Large intestine (tissue), 3 donors: ENCODE measurements at regions not wholly inside any gene's neighbourhood (a gene's known extent, or its start where the extent isn't known, plus 50 kb on each side); places are given as distances from the start of the nearest gene placed in this dataset.

ENCODE experiments used
- DNase-seq, 2 donors: peaks; one replicate each; pipeline versions ENCODE4 v3.0.0 to v3.0.0-alpha.2; 2013
- H3K27ac ChIP-seq: one replicate; pipeline ENCODE4 v1.5.1; 2013; ENCODE audit warnings: low read length
- H3K27me3 ChIP-seq: 2 replicates; pipeline ENCODE4 v1.6.1; 2013; ENCODE audit warnings: low read length; ENCODE audit not compliant: control insufficient read depth, insufficient read depth
- H3K36me3 ChIP-seq: 2 replicates; pipeline ENCODE4 v1.6.1; 2013; ENCODE audit warnings: low read length; ENCODE audit not compliant: control insufficient read depth, insufficient read depth
- H3K4me1 ChIP-seq: one replicate; pipeline ENCODE4 v1.6.1; 2013; ENCODE audit warnings: low read length; ENCODE audit not compliant: control insufficient read depth, insufficient read depth
- H3K4me3 ChIP-seq: one replicate; pipeline ENCODE4 v1.5.1; 2013; ENCODE audit warnings: low read length
- H3K9me3 ChIP-seq: one replicate; pipeline ENCODE4 v1.6.1; 2013; ENCODE audit warnings: mild to moderate bottlenecking, low read depth, low read length, moderate library complexity; ENCODE audit not compliant: control insufficient read depth
- WGBS: methylation state at CpG from one replicate; pipeline ENCODE4 v1.1.5; 2013; ENCODE audit warnings: low lambda C conversion rate; ENCODE audit not compliant: insufficient coverage; 5-methylcytosine and 5-hydroxymethylcytosine counted together

DNA sequence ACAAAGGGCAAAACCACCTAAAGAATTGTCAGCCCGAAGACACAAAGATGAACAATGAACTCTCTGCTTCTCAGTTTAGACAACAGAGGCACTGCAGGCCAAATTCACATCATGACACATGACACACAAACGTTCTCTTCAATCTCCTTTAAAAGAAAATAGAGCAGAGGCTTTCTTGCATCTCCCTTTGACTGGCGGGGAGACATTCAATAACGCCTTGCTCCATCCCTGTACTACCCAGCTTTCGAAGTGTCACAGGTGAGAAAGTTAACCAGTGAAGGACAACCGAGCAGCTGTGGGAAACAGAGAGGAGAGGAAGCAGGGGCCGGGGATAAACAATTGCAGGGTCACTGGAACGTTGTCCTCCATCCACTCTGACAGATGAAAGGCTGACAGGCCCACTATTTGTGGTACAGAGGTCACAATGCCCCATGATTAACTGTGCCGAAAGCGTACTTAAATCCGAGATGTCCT lies 130.8 kb downstream of the PHLDA1 start:
- Histone ChIP-seq H3K4me3 (no peak overlapping the region), H3K9me3 (no peaks in the 10 kb centered on the region), H3K4me1 (no peaks in the 10 kb centered on the region), H3K27me3 (no peaks in the 10 kb centered on the region), H3K36me3 (no peaks in the 10 kb centered on the region), H3K27ac (no peak overlapping the region)
- no CpG with 5 or more reads among the region's 11 CpGs for WGBS
- no peak for DNase-seq

DNA sequence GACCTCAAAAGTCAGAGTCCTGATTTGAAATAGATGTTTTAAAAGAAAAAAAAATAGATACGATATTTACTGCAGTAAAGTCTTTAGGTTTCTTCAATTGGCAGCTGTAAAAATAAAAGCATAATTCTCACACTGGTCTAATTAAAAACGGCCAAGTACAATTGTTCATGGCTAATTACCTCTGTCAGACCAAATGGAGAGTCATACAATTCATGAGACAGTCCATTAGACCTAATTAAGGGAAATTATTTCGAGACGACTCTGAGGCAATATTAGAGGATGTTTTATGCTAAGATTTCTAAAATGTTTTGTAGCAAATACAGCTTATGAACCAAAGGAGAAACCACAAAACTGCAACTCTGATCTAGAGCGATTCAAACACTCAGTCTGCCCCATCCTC lies 131.3 kb downstream of the PHLDA1 start:
- DNase-seq, result no peak
- WGBS, result 100% methylated on average over 1 of the region's 5 CpGs
- no peaks in the 10 kb centered on the region for H3K36me3 ChIP-seq
- no peaks in the 10 kb centered on the region for H3K27me3 ChIP-seq
- H3K9me3 ChIP-seq, result no peaks in the 10 kb centered on the region
- no peak overlapping the region for H3K4me3 ChIP-seq
- no peak overlapping the region for H3K27ac ChIP-seq
- H3K4me1 ChIP-seq, result no peaks in the 10 kb centered on the region

DNA sequence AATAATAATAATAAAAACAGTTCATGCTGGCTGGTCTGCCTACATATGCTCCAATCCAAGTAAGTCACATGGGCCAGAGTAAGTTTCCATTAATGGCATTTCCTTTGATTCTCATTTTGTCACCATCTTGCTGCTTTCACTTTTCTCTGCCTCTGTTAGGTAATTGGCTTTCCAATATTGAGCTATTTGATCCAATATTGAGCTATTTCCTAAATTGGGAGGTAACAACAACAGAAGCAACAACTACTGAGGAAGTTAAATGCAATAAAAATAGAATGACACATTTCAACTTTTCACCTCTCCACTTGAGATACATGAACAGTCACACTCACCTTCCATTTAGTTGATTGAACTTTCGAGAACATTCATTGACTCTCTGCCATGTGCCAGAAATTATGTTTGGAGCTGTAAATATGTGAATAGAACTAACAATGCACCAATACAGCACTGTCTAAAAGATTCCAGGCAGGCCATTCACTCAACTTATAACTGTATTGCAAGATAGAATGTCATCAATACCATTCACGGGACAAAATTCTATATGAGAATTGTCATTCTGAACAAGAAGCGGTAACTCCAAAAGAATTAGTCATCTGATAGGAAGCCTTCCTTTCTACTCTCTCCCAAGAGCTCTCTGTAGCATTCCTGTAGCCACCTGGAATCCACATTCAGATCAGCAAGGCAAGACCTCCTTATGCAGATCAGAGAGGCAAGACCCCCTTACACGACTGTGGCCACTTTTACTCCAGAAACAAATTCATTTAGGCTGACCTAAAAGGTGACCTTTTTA lies 136.4 kb downstream of the PHLDA1 start:
- H3K27ac ChIP-seq, result no peak overlapping the region
- DNase-seq, result no peak
- no peak overlapping the region for H3K4me3 ChIP-seq
- H3K36me3 ChIP-seq, result no peaks in the 10 kb centered on the region
- no peaks in the 10 kb centered on the region for H3K27me3 ChIP-seq
- no peaks in the 10 kb centered on the region for H3K4me1 ChIP-seq
- WGBS, result 100% methylated on average over 2 of the region's 4 CpGs
- H3K9me3 ChIP-seq, result no peaks in the 10 kb centered on the region

DNA sequence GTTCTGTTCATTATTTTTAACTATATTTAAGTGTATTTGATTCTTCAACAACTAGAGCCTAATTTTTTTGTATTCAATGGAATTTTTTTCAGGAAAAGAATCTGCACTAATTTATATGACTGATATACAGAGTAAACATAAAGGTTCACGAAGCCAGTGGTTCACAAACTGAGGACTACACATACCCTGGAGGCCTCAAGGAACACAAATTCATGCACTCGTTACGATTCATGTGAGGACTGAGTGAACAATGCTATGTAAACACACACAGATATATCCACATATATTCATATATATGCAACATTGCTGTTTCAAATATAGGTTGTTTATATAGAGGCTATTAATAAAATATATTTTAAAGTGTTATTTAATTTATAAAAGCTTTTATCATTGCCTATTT lies 137.8 kb downstream of the PHLDA1 start:
- Histone ChIP-seq H3K4me3 (no peak overlapping the region), H3K9me3 (no peaks in the 10 kb centered on the region), H3K27me3 (no peaks in the 10 kb centered on the region), H3K27ac (no peak overlapping the region), H3K36me3 (no peaks in the 10 kb centered on the region), H3K4me1 (no peaks in the 10 kb centered on the region)
- DNase-seq, result no peak
- WGBS, result 92% methylated on average over 2 of the region's 3 CpGs

DNA sequence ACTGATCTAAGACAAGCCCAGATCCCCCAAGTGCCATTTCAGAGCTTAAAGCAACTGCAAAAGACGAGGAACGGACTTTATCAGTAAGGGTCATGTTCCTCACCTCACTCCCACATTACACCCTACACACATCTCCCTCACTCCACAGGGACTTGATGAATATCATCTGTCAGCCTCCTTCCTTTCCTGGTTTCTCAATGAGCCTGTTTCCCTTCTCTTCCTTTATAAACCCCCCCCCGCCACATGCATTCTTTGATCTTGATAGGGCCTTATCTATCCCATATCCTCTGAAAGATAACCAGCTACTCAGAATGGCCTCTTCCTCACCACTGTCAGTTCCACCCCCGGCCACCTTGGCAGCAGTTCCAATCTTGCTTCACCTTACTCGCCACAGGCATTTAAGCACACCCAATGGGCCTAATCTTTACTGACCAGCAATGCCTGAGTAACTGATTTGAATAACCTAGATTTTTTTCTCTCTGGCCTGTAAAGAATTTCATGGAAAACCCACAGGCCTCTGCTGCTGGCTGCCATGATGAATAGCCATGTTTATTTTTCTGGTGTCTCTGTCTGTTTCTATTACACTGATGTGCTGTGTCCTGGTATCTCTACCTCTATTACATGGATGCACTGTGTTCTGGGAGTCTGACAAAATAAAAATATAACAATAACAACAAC lies 138.7 kb downstream of the PHLDA1 start:
- Histone ChIP-seq H3K4me1 (no peaks in the 10 kb centered on the region), H3K27ac (no peak overlapping the region), H3K9me3 (no peaks in the 10 kb centered on the region), H3K36me3 (no peaks in the 10 kb centered on the region), H3K4me3 (no peak overlapping the region), H3K27me3 (no peaks in the 10 kb centered on the region)
- 100% methylated on average over 2 of the region's 5 CpGs for WGBS
- DNase-seq, result no peak

DNA sequence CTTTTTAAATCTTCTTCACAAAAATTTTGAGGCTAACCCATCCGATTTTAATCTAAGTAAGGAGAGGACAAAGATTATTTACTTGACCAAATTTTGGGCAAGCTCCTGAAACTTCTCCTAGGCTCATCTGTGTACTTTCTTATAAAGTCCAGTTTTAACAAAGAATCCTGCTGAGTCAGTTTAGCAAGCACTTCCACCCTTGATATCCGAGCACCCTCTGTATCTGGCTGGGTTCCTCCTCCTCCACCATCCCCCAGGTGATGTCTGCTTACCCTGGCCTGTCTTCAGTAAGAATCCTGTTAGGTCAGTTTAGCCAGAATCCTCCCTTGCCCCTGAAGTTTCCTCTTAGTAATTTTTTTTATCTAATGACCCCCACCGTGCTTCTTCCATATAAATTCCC lies 140.5 kb downstream of the PHLDA1 start:
- H3K27ac ChIP-seq, result no peak overlapping the region
- no peaks in the 10 kb centered on the region for H3K27me3 ChIP-seq
- no peak overlapping the region for H3K4me3 ChIP-seq
- no peak for DNase-seq
- 83% methylated on average over 1 of the region's 3 CpGs for WGBS
- no peaks in the 10 kb centered on the region for H3K4me1 ChIP-seq
- no peaks in the 10 kb centered on the region for H3K9me3 ChIP-seq
- no peaks in the 10 kb centered on the region for H3K36me3 ChIP-seq

DNA sequence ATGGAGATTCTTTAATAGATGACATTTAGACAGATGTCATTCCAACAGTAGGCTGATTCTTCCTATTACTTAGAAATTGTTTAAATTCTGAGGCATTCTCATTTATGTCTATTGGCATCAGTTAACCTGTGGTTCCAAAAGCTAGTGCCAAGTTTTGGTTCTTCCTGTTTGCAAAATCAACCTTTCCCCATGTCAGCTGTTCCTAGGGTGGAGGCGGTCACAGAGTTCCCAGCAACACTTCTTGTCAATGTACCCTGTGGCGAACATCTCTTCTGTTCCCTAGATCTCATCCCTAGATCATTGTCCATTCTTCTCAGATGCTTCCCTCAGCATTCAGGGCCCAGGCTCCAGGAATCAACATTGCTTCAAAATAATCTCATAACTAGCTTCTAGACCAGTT lies 140.9 kb downstream of the PHLDA1 start:
- WGBS, result no CpG with 5 or more reads among the region's 2 CpGs
- no peaks in the 10 kb centered on the region for H3K36me3 ChIP-seq
- no peaks in the 10 kb centered on the region for H3K9me3 ChIP-seq
- no peak for DNase-seq
- H3K4me1 ChIP-seq, result no peaks in the 10 kb centered on the region
- H3K4me3 ChIP-seq, result no peak overlapping the region
- H3K27ac ChIP-seq, result no peak overlapping the region
- no peaks in the 10 kb centered on the region for H3K27me3 ChIP-seq

DNA sequence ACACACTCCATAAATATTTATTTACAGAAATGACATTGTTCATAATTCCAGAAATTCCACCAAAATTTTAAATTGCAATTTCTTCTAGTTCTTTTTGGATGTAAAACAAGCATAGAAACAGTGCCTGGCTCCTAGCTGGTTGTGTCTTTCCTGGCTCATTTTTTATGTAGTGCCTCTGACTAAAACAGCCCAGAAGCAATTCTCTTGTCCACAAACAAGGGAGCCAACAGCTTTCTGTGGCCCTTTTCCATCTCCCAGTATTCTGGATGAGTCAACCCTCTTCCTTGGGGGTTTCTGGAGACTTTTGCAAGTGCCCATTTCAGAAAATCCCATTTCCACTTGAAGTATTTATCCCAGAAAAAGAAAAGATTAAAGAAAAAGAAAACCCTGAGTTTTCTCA lies 141.4 kb downstream of the PHLDA1 start:
- no peaks in the 10 kb centered on the region for H3K27me3 ChIP-seq
- DNase-seq, result no peak
- H3K27ac ChIP-seq, result no peak overlapping the region
- no peaks in the 10 kb centered on the region for H3K9me3 ChIP-seq
- H3K36me3 ChIP-seq, result no peaks in the 10 kb centered on the region
- no peaks in the 10 kb centered on the region for H3K4me1 ChIP-seq
- H3K4me3 ChIP-seq, result no peak overlapping the region

DNA sequence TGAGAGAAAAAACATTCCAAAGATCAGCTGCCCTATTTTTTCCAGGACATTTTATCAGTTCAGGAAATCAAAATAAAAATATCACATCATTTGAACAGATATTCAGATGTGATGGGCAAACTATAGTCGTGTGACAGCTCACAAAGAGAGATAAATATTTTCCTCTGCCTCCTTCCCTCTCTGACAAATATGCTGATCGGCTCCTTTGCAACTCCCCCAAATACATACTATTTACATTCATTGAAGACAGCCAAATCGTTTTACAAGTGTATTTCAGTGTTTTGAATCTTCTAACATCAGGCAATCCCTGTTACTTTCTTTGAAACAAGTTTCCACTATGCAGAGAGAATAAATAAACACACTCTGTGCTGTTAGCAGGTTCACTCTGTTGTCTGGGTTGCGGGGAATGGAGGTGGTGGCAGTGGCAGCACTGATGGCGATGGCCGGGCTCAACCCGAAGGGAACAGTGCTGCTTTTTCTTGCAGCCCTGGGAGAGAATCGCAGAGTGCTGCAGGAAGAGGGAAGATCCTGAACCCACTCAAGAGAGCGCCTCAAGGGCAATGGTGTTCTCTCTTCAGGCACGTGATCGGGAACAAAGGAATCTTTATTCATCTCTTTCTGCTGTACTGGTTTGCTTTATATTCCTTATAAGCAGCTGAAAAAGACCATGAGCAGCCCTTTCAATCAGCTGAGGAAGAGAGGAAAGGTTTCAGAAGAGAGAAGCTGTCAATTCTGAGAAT lies 142.5 kb downstream of the PHLDA1 start:
- Histone ChIP-seq H3K27ac (no peak overlapping the region), H3K9me3 (no peaks in the 10 kb centered on the region), H3K27me3 (no peaks in the 10 kb centered on the region), H3K36me3 (no peaks in the 10 kb centered on the region), H3K4me1 (no peaks in the 10 kb centered on the region), H3K4me3 (no peak overlapping the region)
- WGBS, result 10% methylated on average over 2 of the region's 11 CpGs
- peak in 1 of 2 donors; percentile 50 for DNase-seq

DNA sequence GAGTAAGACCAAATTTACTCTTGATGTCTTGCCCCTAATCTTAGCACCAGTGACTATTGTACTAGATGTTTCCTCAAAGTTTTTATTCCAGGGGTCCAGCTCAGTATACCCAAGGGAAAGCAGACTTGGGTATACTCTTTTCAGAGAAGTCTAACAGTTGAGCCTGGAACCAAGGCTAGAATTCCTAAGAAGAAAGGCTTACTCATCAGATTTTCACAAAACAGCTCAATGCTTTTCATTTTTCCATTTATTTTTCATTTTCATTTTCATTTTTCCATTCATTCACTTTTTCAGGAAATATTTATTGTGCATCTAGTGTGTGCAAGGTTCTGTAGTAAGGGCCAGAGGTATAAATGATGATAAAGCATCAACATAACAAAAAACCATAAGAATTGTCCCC lies 143.2 kb downstream of the PHLDA1 start:
- Histone ChIP-seq H3K4me3 (no peak overlapping the region), H3K36me3 (no peaks in the 10 kb centered on the region), H3K9me3 (no peaks in the 10 kb centered on the region), H3K27me3 (no peaks in the 10 kb centered on the region), H3K4me1 (no peaks in the 10 kb centered on the region), H3K27ac (no peak overlapping the region)
- no peak for DNase-seq
